HG03159 (cell line): ENCODE measurements at regions not wholly inside any gene's neighbourhood (a gene's known extent, or its start where the extent isn't known, plus 50 kb on each side); places are given as distances from the start of the nearest gene placed in this dataset.
"Not testable (repeated sequence)": the region's sequence is repeated elsewhere in the genome, so short reads cannot be mapped to it uniquely, and the experiment has no call there.

Experiments
- ATAC-seq: cut with Tn5 transposase; IDR thresholded peaks from one replicate; pipeline ENCODE4 v1.9.1; 2021; ENCODE audit warnings: mild to moderate bottlenecking, moderate library complexity; ENCODE audit not compliant: unreplicated experiment

DNA sequence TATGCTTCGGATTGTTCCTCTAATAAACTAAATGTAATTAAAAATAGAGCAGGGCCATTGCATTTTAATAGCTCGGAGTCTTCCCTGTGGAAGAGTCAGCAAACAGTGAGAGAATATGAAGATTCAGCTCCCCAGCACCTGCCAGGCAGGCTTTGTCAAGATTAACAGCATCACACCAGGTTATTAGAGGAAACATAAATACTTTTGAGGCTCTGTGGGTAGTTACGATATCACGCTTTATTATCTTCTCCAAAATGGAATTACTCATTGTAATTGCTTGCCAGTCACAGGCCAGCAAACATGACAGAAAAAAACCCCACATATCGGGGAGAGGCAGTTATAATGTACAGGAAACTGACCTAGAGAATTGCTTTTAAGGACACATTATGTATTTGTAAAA lies 303.9 kb downstream of the CPS1 start:
- no peak for ATAC-seq

- ATAC-seq: no peak
These were observed 304.8 kb downstream of the CPS1 start for GRCh38 chr2:210861038-210861665.

- no peak for ATAC-seq
These were observed 306.1 kb downstream of the CPS1 start for GRCh38 chr2:210862283-210863065.

DNA sequence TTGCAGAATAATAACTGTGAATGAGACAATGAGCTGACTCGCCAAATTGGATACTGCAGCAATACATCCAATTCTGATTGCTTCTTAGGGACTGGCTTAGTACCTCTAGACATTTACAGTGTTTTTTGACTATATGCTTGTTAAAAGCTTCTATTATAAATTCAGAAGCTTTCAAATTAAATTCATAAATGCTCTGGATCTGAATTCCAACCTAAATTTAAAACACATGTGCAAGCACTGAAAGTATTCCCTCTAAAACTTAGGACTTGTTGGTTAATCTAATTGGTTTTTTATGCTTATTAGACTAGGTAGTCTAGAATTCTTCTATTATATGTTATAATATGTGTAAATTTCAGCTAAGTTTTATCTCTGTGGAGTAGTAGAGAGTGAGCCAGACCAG lies 306.9 kb downstream of the CPS1 start:
- ATAC-seq: no peak

- not testable (repeated sequence) for ATAC-seq
These were observed 315.2 kb downstream of the CPS1 start for GRCh38 chr2:210871566-210871965.

DNA sequence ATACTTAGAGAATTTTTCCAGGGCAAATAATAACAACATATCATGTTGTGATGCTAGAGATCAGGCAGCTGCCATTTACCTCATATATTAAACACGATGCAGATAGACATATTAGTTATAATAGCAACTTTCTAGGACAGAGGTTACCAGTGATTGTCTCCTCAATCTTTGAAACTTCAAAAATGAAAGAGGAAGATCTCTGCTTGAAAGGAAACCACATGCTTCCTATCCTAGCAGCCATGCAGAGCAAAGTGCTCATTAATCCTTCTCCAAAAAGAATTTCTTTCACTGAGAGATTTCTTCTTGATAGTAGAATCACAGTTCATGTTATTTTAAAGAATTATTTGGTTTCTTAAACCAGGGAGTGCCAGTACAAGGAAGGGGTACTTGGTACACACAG lies 317.2 kb downstream of the CPS1 start:
- no peak for ATAC-seq

DNA sequence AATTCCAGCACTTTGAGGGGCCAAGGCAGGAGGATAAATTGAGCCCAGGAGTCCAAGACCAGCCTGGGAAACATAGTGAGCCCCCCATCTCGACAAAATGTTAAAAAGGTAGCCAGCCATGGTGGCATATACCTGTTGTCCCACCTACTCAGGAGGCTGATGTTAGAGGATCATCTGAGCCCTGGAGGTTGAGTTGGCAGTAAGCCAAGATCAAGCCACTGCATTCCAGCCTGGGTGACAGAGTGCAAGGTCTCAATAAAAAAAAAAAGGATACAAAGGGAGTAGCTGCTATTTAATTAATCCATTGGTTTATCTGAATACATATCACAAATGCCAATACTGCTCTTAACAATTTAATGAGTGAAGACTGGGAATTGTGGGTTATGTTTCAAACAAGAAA lies 327.8 kb downstream of the CPS1 start:
- ATAC-seq: no peak

DNA sequence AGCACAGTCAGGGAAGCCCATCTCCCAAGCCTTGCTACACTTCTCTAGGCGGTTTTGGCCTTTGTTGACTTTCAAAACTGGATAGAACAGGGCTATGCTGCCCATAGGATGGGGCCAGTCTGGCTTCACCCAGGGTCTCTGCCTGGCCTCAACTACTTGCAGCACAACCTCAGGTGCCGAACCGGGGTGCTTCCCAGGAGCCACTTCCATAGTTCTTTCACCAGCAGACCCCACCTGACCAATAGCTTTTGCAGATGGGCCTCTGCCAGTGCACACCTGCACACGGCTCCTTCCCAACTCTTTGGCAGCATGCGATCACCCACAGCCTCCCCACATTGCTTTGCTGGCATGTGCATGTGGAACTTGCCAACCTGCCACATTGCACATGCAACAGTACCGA lies 331.6 kb downstream of the CPS1 start:
- ATAC-seq: no peak

DNA sequence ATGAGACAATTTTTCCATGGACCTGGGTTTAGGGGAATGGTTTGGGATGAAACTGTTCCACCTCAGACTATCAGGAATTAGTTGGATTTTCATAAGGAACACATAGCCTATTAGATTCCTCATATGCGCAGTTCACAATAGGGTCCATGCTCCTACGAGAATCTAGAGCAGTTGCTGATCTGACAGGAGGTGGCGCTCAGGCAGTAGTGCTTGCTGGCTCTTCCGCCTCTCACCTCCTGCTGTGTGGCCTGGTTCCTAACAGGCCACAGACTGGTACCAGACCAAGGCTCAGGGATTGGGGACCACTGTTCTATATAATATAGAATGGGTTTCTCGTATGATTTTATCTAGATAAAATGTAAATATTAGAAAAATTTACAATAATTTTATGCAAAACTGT lies 338.7 kb downstream of the CPS1 start:
- no peak for ATAC-seq

DNA sequence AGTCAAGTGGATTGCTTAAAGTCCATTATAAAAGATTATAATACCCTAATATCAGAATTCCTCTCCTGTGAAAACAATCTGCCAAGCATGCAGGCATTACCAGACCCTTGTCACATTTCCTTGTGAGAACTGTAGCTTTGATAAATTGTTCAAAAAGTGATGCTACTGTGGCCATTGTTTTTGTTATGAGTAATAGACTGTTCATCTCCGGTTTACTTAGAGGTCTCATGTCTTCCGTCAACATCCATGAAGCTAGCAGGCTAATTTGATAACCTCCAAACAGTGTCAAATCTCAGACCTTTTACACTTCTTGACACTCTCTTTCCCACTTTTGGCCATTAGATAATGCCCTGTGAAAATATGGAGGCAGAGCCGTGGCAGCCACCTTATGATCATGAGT lies 342.7 kb downstream of the CPS1 start:
- ATAC-seq: no peak

GRCh38 chr2:210901326-210901725 lies 344.9 kb downstream of the CPS1 start:
- ATAC-seq: no peak

GRCh38 chr2:210912779-210913178 lies 356.4 kb downstream of the CPS1 start:
- ATAC-seq: no peak

DNA sequence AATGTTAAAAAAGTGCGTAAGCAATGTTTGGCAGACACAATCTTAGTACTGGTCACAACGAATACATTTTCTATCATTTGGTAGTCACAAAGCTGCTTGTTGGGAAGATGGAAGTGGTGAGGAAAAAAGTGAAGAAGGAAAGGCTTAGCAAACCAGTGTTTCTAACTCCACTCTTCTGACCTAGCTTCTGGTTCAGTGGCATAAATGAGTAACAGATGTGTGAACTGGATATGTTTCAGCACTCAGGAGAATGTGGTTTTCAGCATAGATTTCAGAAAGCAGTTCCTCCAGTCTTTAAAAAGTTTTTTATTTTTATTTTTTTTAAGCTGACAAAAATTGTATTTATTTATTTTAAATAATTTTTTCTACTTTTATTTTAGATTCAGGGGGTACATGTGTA lies 357.1 kb downstream of the CPS1 start:
- ATAC-seq: no peak

DNA sequence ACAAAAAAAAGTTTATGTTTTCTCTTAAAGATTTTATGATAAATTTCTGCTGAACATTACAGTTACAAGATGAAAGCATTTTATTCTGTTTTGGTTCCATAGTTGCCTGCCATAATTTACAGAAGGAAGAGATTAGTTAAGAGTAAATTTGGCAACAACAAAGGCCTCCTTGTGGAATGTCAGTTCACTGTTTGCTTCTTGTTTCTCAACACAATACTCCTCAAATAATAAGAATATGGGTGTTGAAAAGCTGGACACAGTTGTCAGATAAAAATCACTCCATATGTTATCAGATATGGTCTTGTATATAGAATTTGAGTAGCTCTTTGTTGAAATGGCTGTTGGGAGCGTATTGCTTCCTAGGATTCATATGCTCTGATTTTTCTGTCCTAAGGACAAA lies 359.5 kb downstream of the CPS1 start:
- ATAC-seq: no peak

- no peak for ATAC-seq
These were observed 361.1 kb downstream of the CPS1 start for GRCh38 chr2:210917465-210917864.

- no peak for ATAC-seq
These were observed 362.7 kb downstream of the CPS1 start for GRCh38 chr2:210919128-210919527.

- no peak for ATAC-seq
These were observed 366.0 kb downstream of the CPS1 start for GRCh38 chr2:210922419-210922818.

DNA sequence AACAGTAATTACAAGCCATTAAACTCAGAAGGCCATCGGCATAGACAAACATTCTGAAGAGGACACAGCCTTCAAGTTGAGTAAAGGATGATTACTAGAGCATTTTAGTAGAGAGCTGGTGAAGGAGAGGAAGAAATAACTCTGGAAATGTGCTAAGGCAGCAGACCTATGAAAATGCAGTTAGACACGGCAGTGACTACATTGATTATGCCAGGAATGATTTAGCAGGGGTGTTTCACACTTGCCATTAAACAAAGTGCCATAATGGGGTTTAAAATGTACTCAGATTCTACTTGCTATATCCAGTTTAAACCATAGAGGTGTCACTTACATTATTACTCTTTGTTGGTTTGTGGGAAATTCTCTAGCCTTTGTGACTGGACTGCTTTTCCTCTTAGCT lies 372.3 kb downstream of the CPS1 start:
- ATAC-seq: no peak

DNA sequence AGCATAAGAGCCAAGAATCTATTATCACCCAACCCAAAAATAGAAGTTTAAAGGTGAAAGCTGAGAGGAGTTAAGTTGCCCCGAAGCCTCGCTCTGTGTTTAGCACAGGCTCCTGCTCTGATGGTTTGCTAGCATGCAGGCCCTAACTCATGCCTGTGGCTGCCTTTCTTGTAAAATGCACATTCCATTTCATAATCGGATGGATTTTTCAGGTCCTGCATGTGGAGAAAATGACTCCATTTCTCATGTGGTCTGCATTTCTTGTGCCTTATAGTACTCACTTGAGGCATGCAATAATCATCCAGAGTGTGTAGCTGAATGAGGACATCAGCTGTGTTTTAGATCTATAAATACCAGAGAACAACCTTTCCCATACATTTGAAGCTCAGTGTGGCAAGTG lies 381.8 kb downstream of the CPS1 start:
- ATAC-seq: no peak

- ATAC-seq: no peak
These were observed 390.0 kb downstream of the CPS1 start for GRCh38 chr2:210946395-210946794.

DNA sequence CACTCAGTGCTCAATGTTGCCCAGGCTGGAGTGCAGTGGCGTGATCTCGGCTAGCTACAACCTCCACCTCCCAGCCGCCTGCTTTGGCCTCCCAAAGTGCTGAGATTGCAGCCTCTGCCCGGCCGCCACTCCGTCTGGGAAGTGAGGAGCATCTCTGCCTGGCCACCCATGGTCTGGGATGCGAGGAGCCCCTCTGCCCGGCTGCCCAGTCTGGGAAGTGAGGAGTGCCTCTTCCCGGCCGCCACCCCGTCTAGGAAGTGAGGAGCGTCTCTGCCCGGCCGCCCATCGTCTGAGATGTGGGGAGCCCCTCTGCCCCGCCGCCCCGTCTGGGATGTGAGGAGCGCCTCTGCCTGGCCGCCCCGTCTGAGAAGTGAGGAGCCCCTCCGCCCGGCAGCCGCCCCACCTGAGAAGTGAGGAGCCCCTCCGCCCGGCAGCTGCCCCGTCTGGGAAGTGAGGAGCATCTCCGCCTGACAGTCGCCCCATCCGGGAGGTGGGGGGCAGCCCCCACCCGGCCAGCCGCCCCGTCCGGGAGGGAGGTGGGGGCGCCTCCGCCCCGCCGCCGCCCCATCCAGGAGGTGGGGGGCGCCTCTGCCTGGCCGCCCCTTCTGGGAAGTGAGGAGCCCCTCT lies 394.1 kb downstream of the CPS1 start:
- not testable (repeated sequence) for ATAC-seq

DNA sequence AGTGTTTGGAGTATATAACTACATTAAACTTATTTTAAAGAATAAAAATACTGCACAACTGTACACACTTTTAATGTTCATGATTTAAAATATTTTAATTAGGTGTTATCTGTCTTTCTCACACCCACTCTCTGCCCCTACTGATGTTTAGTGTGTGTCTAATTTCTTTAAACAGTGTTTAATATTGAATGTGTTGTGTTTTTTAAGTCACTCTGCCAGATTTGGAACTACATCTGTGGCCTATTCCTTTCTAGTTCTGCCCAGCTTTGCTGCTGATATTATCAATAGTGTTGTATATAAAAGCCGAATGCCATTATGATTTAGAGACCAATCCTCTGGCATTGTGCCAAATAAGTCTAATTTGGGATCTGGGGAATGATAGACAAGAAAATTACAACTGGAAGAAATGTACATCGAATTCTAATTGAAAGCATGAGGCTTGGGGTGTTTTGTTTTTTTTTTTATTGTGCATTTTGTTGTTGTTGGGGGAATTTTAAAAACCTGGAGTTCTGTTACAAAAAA lies 398.0 kb downstream of the CPS1 start:
- ATAC-seq: no peak
